Liver (tissue), 3 donors: ENCODE measurements at regions not wholly inside any gene's neighbourhood (a gene's known extent, or its start where the extent isn't known, plus 50 kb on each side); places are given as distances from the start of the nearest gene placed in this dataset.

ENCODE experiments used
- ATF3 ChIP-seq: IDR thresholded peaks from 2 replicates; pipeline ENCODE4 v1.6.1; 2016; ENCODE audit warnings: antibody characterized with exemption
- CTCF ChIP-seq: fragments of 150-350 bp; IDR thresholded peaks from 2 replicates; pipeline ENCODE4 v1.5.1; 2017; ENCODE audit warnings: improper control_type of control experiment, low read depth, low read length; ENCODE audit not compliant: missing input control
- EGR1 ChIP-seq, 2 donors: IDR thresholded peaks; 2 replicates each; pipeline ENCODE4 v1.6.1; 2016 to 2018; ENCODE audit warnings: antibody characterized with exemption in 2 of 2, low read depth in 2 of 2
- FOXA1 ChIP-seq: IDR thresholded peaks from 2 replicates; pipeline ENCODE4 v1.6.1; 2016; ENCODE audit warnings: antibody characterized with exemption
- GABPA ChIP-seq, 2 donors: IDR thresholded peaks in 1 of 2; conservative IDR thresholded peaks in 1 of 2; 2 replicates each; pipeline ENCODE4 v1.6.1; 2016; ENCODE audit warnings: antibody characterized with exemption in 2 of 2, mild to moderate bottlenecking in 1 of 2, moderate library complexity in 1 of 2
- MAX ChIP-seq: IDR thresholded peaks from 2 replicates; pipeline ENCODE4 v1.6.1; 2016; ENCODE audit warnings: antibody characterized with exemption
- NR2F2 ChIP-seq: IDR thresholded peaks from 2 replicates; pipeline ENCODE4 v1.6.1; 2016; ENCODE audit warnings: antibody characterized with exemption
- RAD21 ChIP-seq, 2 donors: IDR thresholded peaks; 2 replicates each; pipeline ENCODE4 v1.6.1; 2016; ENCODE audit warnings: antibody characterized with exemption in 2 of 2, mild to moderate bottlenecking in 2 of 2
- RXRA ChIP-seq, 2 donors: IDR thresholded peaks; 2 replicates each; pipeline ENCODE4 v1.6.1; 2017 to 2018; ENCODE audit warnings: antibody characterized with exemption in 2 of 2, mild to moderate bottlenecking in 1 of 2
- SP1 ChIP-seq: IDR thresholded peaks from 2 replicates; pipeline ENCODE4 v1.6.1; 2018; ENCODE audit warnings: antibody characterized with exemption, mild to moderate bottlenecking
- TAF1 ChIP-seq: conservative IDR thresholded peaks from 2 replicates; pipeline ENCODE4 v1.6.1; 2016; ENCODE audit warnings: antibody characterized with exemption, mild to moderate bottlenecking
- YY1 ChIP-seq: IDR thresholded peaks from 2 replicates; pipeline ENCODE4 v1.6.1; 2016; ENCODE audit warnings: antibody characterized with exemption, mild to moderate bottlenecking
- ZBTB33 ChIP-seq: IDR thresholded peaks from 2 replicates; pipeline ENCODE4 v1.6.1; 2016; ENCODE audit warnings: antibody characterized with exemption
- donor health status: healthy.
- donor health status: healthy.

GRCh38 chr10:106493751-106494150, 670.8 kb downstream of the SORCS1 start:
- no peak for TF ChIP-seq RAD21 (IDR thresholded peaks at IDR 0.05)
- no peak for TF ChIP-seq CTCF
- TF ChIP-seq SP1, result no peak
- no peak for TF ChIP-seq MAX
- no peak for TF ChIP-seq NR2F2
- no peak for TF ChIP-seq TAF1
- no peak for TF ChIP-seq RXRA (IDR thresholded peaks at IDR 0.05)
- no peak for TF ChIP-seq EGR1 (IDR thresholded peaks at IDR 0.05; ENCODE audit: low read depth in 2 of 2)
- TF ChIP-seq ZBTB33, result no peak
- TF ChIP-seq ATF3, result no peak
- TF ChIP-seq FOXA1, result no peak
- no peak for TF ChIP-seq YY1
- TF ChIP-seq GABPA (IDR thresholded peaks at IDR 0.05 in 1 of 2, conservative IDR thresholded peaks at IDR 0.05 in 1 of 2), result no peak
